ENCODE measurements at regions not wholly inside any gene's neighbourhood (a gene's known extent, or its start where the extent isn't known, plus 50 kb on each side); places are given as distances from the start of the nearest gene placed in this dataset.

DNA sequence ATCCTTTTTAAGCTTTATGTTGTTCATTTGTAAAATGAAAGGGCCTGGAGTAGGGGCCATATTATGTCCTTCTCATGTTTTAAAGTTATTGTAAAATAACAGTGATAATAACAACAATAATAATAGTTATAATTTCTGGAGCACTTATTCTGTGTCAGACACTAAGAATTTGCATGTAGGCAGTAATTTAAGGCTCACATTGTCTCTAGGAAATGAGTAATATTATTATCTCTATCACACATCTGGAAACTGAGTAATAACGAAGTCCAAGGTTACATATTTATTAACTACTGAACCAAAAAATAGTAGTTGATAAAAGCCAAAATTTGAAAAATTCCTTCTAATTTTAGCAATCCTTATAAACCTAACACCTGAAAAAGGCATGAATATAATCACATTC lies 520.7 kb upstream of the PABPC4L start:
- H3K9me3 Mint-ChIP-seq = peaks cover 3% of the 10 kb centered on the region
- intact Hi-C loops (cut with micrococcal nuclease) = no loop called here
- DNase-seq = no peak
- no peaks in the 10 kb centered on the region for H3K27me3 Mint-ChIP-seq
- no peaks in the 10 kb centered on the region for H3K4me1 Mint-ChIP-seq (ENCODE audit: low read depth)
- ChIA-PET POLR2A (no interaction called here), CTCF (no interaction called here)
- ATAC-seq = no peak
- no peak overlapping the region for H3K4me3 Mint-ChIP-seq
- H3K27ac Mint-ChIP-seq = no peak overlapping the region
- TF ChIP-seq, protein P1, sequence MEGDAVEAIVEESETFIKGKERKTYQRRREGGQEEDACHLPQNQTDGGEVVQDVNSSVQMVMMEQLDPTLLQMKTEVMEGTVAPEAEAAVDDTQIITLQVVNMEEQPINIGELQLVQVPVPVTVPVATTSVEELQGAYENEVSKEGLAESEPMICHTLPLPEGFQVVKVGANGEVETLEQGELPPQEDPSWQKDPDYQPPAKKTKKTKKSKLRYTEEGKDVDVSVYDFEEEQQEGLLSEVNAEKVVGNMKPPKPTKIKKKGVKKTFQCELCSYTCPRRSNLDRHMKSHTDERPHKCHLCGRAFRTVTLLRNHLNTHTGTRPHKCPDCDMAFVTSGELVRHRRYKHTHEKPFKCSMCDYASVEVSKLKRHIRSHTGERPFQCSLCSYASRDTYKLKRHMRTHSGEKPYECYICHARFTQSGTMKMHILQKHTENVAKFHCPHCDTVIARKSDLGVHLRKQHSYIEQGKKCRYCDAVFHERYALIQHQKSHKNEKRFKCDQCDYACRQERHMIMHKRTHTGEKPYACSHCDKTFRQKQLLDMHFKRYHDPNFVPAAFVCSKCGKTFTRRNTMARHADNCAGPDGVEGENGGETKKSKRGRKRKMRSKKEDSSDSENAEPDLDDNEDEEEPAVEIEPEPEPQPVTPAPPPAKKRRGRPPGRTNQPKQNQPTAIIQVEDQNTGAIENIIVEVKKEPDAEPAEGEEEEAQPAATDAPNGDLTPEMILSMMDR (IDR thresholded peaks at IDR 0.05) = no peak
- H3K36me3 Mint-ChIP-seq (ENCODE audit: low read depth) = no peaks in the 10 kb centered on the region

DNA sequence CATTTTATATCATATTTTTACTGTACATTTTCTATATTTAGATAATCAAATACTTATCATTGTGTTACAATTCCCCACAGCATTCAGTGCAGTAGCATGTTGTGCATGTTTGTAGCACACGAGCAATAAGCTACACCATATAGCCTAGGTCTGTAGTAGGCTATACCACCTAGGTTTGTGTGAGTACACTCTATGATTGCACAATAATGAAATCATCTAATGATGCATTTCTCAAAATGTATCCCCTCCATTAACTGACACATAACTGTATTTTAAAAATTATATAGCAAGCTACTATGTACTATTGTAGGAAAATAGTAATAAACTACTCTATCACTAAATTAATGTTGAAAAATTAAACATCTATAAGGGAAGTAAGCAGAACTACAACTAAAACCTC lies 518.4 kb upstream of the PABPC4L start:
- ATAC-seq = no peak
- TF ChIP-seq, protein P1 (IDR thresholded peaks at IDR 0.05) = no peak
- no peak overlapping the region for H3K27ac Mint-ChIP-seq
- DNase-seq = no peak
- no peaks in the 10 kb centered on the region for H3K27me3 Mint-ChIP-seq
- H3K4me1 Mint-ChIP-seq (ENCODE audit: low read depth) = no peaks in the 10 kb centered on the region
- H3K36me3 Mint-ChIP-seq (ENCODE audit: low read depth) = no peaks in the 10 kb centered on the region
- ChIA-PET CTCF (no interaction called here), POLR2A (no interaction called here)
- no peak overlapping the region for H3K4me3 Mint-ChIP-seq
- H3K9me3 Mint-ChIP-seq = peaks cover 6% of the 10 kb centered on the region
- intact Hi-C loops (cut with micrococcal nuclease) = no loop called here

DNA sequence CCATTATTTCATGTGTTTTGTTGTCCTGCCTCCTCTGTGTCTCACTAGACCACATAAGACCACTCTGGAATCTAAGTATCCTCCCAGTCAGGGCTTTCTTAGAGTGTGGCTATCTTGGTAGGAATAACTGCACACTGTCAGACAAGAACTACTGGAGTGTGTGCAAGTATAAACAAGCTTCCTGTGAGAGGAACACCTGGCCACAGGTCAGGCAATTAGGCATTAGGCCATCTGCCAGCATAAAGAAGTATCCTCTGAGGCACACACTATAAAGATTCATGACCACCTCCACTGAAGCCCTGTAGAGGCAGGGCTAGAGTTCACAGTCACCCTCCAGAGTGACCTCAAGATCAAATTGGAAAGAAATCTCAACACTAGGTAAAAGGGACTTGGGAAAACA lies 507.0 kb upstream of the PABPC4L start:
- Mint-ChIP-seq H3K9me3 (peaks cover 4% of the 10 kb centered on the region), H3K36me3 (ENCODE audit: low read depth) (peaks cover under 1% of the 10 kb centered on the region), H3K27ac (no peak overlapping the region), H3K27me3 (no peaks in the 10 kb centered on the region), H3K4me3 (no peak overlapping the region), H3K4me1 (ENCODE audit: low read depth) (no peaks in the 10 kb centered on the region)
- no peak for ATAC-seq
- DNase-seq = no peak
- intact Hi-C loops (cut with micrococcal nuclease) = no loop called here
- ChIA-PET POLR2A (no interaction called here), CTCF (no interaction called here)
- TF ChIP-seq, protein P1 (IDR thresholded peaks at IDR 0.05) = no peak

DNA sequence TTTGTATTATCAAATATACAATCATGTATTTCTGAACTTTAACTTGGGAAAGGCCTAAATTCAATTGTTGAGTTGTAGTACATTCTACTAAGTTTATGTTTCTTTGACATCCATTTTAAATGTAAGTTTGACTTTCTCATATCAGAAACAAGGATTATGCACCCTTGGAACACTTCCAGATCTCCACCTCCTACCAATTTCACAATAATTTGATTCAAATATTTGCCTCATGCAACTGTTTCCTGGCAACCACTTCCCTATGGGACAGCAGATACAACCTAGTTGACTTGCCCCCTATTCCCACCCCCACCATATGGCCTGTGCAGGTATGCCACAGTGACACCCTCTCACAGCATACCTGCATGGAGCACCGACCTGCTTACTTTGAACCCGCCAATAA lies 506.4 kb upstream of the PABPC4L start:
- POLR2A ChIA-PET = no interaction called here
- CTCF ChIA-PET = no interaction called here
- TF ChIP-seq, protein P1 (IDR thresholded peaks at IDR 0.05) = no peak

DNA sequence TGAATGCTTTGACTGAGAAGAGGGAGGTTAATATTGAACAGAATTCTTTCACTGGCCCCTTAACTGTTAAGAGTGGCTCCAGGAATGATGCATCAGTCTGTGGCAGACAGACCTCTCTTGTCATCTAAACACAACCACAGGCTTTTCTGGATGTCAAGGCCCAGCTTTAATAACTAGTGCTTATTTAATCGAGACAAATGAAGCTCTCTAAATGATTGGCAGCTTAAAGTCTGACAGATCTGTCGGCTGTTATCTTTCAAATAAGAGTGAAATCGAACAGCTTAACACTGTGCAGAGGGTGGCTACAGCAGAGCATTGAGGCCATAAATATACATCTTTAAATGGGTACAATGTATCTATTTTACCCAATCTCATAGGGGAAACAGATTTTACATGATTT lies 500.8 kb upstream of the PABPC4L start:
- POLR2A ChIA-PET = no interaction called here
- ATAC-seq (no peak), DNase-seq (no peak)
- Mint-ChIP-seq H3K9me3 (peaks cover 9% of the 10 kb centered on the region), H3K4me1 (ENCODE audit: low read depth) (no peaks in the 10 kb centered on the region), H3K36me3 (ENCODE audit: low read depth) (no peaks in the 10 kb centered on the region), H3K27ac (no peak overlapping the region), H3K27me3 (no peaks in the 10 kb centered on the region), H3K4me3 (no peak overlapping the region)
- CTCF ChIA-PET = no interaction called here
- intact Hi-C loops (cut with micrococcal nuclease) = no loop called here
- TF ChIP-seq, protein P1 (IDR thresholded peaks at IDR 0.05) = no peak

More for the DNA sequence above, 506.4 kb upstream of the PABPC4L start:
- intact Hi-C loops (cut with micrococcal nuclease) = no loop called here
- DNase-seq (no peak), ATAC-seq (no peak)
- Mint-ChIP-seq H3K4me3 (no peak overlapping the region), H3K9me3 (peaks cover 4% of the 10 kb centered on the region), H3K27ac (no peak overlapping the region), H3K27me3 (no peaks in the 10 kb centered on the region), H3K36me3 (ENCODE audit: low read depth) (no peaks in the 10 kb centered on the region), H3K4me1 (ENCODE audit: low read depth) (no peaks in the 10 kb centered on the region)

All from activated CD8-positive, alpha-beta T cell treated with anti-CD3 and anti-CD28 coated beads for 36 hours (primary cell).